ENCODE measurements at regions not wholly inside any gene's neighbourhood (a gene's known extent, or its start where the extent isn't known, plus 50 kb on each side); places are given as distances from the start of the nearest gene placed in this dataset.
"Not testable (repeated sequence)": the region's sequence is repeated elsewhere in the genome, so short reads cannot be mapped to it uniquely, and the experiment has no call there.

GRCh38 chr17:33695431-33695830 is 402.3 kb upstream of the ASIC2 start:
- DNase-seq (ENCODE audit: low read depth, low spot score), result no peak

- no peak for DNase-seq (ENCODE audit: low read depth, low spot score)
Observed at GRCh38 chr17:33696102-33696501, 403.0 kb upstream of the ASIC2 start.

- no peak for DNase-seq (ENCODE audit: low read depth, low spot score)
Observed at GRCh38 chr17:33697557-33697956, 404.5 kb upstream of the ASIC2 start.

GRCh38 chr17:33701910-33702309 is 408.8 kb upstream of the ASIC2 start:
- no peak for DNase-seq (ENCODE audit: low read depth, low spot score)

- no peak for DNase-seq (ENCODE audit: low read depth, low spot score)
Observed at GRCh38 chr17:33704856-33705255, 411.8 kb upstream of the ASIC2 start.

GRCh38 chr17:33709881-33710280 is 416.8 kb upstream of the ASIC2 start:
- no peak for DNase-seq (ENCODE audit: low read depth, low spot score)

- no peak for DNase-seq (ENCODE audit: low read depth, low spot score)
Observed at GRCh38 chr17:33712120-33712519, 419.0 kb upstream of the ASIC2 start.

GRCh38 chr17:33716957-33717356 is 423.9 kb upstream of the ASIC2 start:
- no peak for DNase-seq (ENCODE audit: low read depth, low spot score)

GRCh38 chr17:33723736-33724135 is 430.6 kb upstream of the ASIC2 start:
- not testable (repeated sequence) for DNase-seq (ENCODE audit: low read depth, low spot score)

- DNase-seq (ENCODE audit: low read depth, low spot score), result no peak
Observed at GRCh38 chr17:33725675-33726271, 432.7 kb upstream of the ASIC2 start.

- DNase-seq (ENCODE audit: low read depth, low spot score), result no peak
Observed at GRCh38 chr17:33730131-33730530, 437.0 kb upstream of the ASIC2 start.

GRCh38 chr17:33732116-33732515 is 439.0 kb upstream of the ASIC2 start:
- DNase-seq (ENCODE audit: low read depth, low spot score), result no peak

- DNase-seq (ENCODE audit: low read depth, low spot score), result no peak
Observed at GRCh38 chr17:33739714-33740113, 446.6 kb upstream of the ASIC2 start.

GRCh38 chr17:33745047-33745760 is 452.1 kb upstream of the ASIC2 start:
- no peak for DNase-seq (ENCODE audit: low read depth, low spot score)

- DNase-seq (ENCODE audit: low read depth, low spot score), result no peak
Observed at GRCh38 chr17:33749171-33749570, 456.1 kb upstream of the ASIC2 start.

GRCh38 chr17:33750943-33751701 is 458.0 kb upstream of the ASIC2 start:
- DNase-seq (ENCODE audit: low read depth, low spot score), result peak; percentile 18

- DNase-seq (ENCODE audit: low read depth, low spot score), result no peak
Observed at GRCh38 chr17:33751702-33752065, 458.6 kb upstream of the ASIC2 start.

- DNase-seq (ENCODE audit: low read depth, low spot score), result no peak
Observed at GRCh38 chr17:33753452-33753851, 460.4 kb upstream of the ASIC2 start.

GRCh38 chr17:33756021-33756420 is 462.9 kb upstream of the ASIC2 start:
- no peak for DNase-seq (ENCODE audit: low read depth, low spot score)

GRCh38 chr17:33765871-33766270 is 472.8 kb upstream of the ASIC2 start:
- DNase-seq (ENCODE audit: low read depth, low spot score), result no peak

GRCh38 chr17:33766721-33767120 is 473.6 kb upstream of the ASIC2 start:
- no peak for DNase-seq (ENCODE audit: low read depth, low spot score)

- no peak for DNase-seq (ENCODE audit: low read depth, low spot score)
Observed at GRCh38 chr17:33769066-33769465, 476.0 kb upstream of the ASIC2 start.

- DNase-seq (ENCODE audit: low read depth, low spot score), result no peak
Observed at GRCh38 chr17:33776304-33776703, 478.8 kb upstream of the CCL2 start.
